Omental fat pad (tissue), 3 donors: ENCODE measurements at regions not wholly inside any gene's neighbourhood (a gene's known extent, or its start where the extent isn't known, plus 50 kb on each side); places are given as distances from the start of the nearest gene placed in this dataset.

ENCODE experiments used
- ATAC-seq: fragments of 150-250 bp; one replicate; pipeline ENCODE4 v1.9.1; 2016; ENCODE audit warnings: mild to moderate bottlenecking, moderate library complexity; ENCODE audit not compliant: low FRiP score
- DNase-seq: peaks from one replicate; pipeline ENCODE4 v3.0.0-alpha.2; 2019; ENCODE audit warnings: low spot score
- TF ChIP-seq, protein P1 (sequence below), 3 donors: fragments of 450-650 bp; IDR thresholded peaks; one replicate each; pipeline ENCODE4 v1.5.1; 2016 to 2017; ENCODE audit warnings: antibody characterized with exemption in 3 of 3, mild to moderate bottlenecking in 3 of 3, moderate library complexity in 2 of 3

DNA sequence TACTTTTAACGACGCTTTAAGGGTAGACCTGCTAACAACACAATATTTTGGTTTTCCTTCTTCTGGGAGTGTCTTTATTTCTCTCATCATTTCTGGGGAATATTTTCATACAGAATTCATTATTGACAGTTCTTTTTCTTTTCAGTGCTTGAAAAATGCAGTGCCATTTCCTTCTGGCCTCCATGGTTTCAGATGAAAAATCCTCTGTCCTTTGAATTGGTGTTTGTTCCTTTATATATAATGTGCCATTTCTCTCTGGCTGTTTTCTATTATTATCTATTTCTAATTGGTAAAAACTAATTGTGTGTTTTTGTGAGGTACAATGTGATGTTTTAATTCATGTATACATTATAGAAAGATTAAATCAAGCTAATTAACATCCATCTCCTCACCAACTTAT is 194.3 kb upstream of the S1PR3 start:
- ATAC-seq (no peak), DNase-seq (no peak)
- TF ChIP-seq, protein P1, sequence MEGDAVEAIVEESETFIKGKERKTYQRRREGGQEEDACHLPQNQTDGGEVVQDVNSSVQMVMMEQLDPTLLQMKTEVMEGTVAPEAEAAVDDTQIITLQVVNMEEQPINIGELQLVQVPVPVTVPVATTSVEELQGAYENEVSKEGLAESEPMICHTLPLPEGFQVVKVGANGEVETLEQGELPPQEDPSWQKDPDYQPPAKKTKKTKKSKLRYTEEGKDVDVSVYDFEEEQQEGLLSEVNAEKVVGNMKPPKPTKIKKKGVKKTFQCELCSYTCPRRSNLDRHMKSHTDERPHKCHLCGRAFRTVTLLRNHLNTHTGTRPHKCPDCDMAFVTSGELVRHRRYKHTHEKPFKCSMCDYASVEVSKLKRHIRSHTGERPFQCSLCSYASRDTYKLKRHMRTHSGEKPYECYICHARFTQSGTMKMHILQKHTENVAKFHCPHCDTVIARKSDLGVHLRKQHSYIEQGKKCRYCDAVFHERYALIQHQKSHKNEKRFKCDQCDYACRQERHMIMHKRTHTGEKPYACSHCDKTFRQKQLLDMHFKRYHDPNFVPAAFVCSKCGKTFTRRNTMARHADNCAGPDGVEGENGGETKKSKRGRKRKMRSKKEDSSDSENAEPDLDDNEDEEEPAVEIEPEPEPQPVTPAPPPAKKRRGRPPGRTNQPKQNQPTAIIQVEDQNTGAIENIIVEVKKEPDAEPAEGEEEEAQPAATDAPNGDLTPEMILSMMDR (IDR thresholded peaks at IDR 0.05) = no peak

DNA sequence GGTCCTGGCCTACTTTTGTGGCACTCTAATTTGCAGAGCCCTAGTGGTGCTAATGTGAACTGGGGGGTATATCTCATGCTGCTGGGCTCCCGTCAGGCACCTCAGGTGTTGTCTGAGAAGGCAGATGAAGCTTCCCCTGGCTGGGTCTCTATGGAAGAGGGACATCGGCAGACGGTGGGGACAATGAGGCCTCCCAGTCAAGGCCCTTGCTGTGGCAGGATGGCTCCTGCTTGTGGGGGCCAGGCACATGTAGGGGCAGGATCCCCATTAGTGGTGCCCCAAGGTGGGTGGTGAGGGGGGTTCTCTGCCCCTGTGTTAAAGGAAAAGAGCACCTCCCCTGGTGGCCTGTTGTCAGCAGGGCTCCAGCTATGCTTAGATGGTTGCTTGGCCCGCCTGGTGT is 192.8 kb upstream of the S1PR3 start:
- ATAC-seq (no peak), DNase-seq (no peak)
- TF ChIP-seq, protein P1 (IDR thresholded peaks at IDR 0.05) = no peak

DNA sequence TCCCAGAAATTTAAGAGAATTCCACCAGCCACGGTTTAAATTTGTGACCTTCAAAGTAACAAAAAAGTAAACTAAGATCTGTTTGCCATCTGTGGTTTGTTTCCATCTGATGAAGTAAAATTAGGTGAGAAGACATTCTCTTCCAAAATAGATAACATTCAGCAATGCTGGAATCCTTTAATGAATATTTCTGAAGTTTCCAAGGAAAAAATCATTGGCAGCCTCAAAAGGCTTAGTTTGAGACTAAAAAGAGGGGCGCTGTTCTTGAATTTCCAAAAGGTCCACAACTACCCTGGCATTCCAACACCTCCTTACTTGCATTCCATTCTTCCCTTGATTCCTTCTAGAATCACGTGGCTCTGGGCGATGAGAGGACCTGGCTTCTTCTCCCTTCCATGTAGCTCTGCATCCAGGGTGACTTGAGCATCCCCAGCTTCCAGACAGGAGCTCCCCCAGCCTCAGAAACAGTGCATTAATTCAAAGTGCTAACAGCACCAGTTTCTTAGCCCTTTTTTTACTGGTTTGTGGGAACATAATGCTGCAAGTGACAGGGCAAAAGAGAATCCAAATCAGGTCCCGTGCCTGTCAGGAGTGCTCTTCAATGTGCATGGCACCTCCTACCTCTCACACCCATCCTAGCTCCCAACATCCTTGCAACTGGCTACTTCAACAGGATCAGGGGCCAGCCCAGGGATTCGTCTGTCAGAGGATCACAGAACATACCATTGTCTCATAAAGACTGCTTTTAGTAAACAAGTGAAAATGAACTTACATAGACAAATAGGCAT is 191.5 kb upstream of the S1PR3 start:
- DNase-seq (no peak), ATAC-seq (no peak)
- TF ChIP-seq, protein P1 (IDR thresholded peaks at IDR 0.05) = no peak

DNA sequence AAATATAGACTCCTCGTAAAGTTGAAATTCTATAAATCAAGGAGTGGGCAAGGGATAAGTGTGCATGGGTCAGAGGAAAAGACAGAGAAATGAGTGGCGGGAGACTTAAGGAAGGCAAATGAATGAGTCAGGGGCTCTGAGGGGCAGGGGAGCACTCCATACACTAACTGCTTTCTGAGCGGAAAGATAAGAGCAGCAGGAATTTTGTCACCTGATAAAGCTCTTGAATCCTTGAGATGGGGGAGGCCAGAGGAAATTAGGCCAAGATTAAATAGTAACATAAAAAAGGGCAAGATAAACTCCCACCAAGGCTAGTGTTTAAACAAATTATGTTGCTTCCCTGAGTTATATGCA is 191.0 kb upstream of the S1PR3 start:
- DNase-seq (no peak), ATAC-seq (no peak)
- TF ChIP-seq, protein P1 (IDR thresholded peaks at IDR 0.05) = no peak

DNA sequence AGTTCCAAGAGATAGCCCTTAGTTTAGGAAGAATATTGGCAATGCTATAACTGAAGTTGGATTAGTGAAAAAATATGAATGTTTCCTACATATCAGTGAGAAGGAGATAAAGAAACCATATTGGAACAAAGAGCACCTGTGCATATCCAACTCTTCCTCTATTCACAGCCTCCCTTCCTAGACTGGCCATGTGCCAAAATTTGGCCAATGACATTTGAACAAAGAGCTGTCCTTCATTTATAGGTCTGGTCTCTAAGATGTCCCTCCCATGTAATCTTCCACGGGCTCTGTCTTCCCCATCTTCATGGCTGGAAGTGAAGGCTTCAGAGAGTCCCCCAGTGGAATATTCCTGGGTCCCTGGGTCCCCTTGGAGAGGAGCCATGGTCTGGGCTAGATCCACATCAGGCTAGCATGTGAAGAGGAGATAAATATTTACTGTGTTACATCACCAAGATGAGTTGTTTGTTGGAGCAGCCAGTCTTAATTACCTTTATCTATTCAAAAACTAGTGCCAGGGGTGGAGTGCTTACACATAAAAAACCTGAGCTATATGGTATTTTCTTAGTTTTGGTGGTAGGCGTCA is 190.0 kb upstream of the S1PR3 start:
- TF ChIP-seq, protein P1 (IDR thresholded peaks at IDR 0.05) = no peak
- DNase-seq (no peak), ATAC-seq (no peak)

DNA sequence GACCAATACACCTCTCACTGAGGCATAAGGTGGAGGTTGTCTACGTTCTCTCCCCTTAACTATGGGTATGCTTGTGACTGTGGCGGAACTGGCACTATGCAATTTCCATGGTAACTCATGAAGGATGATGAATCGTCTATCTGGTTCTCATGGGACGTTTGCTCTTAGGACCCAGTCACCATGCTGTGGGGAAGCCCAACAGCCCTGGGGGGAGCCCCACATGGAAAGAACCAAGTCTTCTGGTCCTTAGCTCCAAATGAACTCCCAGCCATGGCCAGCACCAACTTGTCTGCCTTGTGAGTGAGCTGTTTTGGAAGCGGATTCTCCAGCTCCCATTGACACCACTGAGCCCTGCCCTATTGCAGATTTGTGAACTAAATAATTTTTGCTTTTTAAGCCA is 188.7 kb upstream of the S1PR3 start:
- TF ChIP-seq, protein P1 (IDR thresholded peaks at IDR 0.05) = no peak
- no peak for DNase-seq

More for the DNA sequence above, 188.7 kb upstream of the S1PR3 start:
- ATAC-seq = no peak
